K562 (cell line): ENCODE measurements at regions not wholly inside any gene's neighbourhood (a gene's known extent, or its start where the extent isn't known, plus 50 kb on each side); places are given as distances from the start of the nearest gene placed in this dataset.
"Not testable (repeated sequence)": the region's sequence is repeated elsewhere in the genome, so short reads cannot be mapped to it uniquely, and the experiment has no call there.

Experiments used
- ATAC-seq: fragments of 200-7000 bp; cut with Tn5 transposase; 3 replicates; pipeline ENCODE4 v1.9.1; 2020; ENCODE audit warnings: moderate library complexity
- BruUV-seq: library from RNA; stranded (reverse); fragments of 400-500 nt; replicated peaks from 2 replicates; lab custom pipeline; 2021; lab: Mats Ljungman, UMichigan
- CTCF ChIA-PET: fragments of 300-600 bp; formaldehyde crosslinking; extraction: SDS; loops from one replicate; lab custom pipeline; 2021; ENCODE audit warnings: low intra/inter-chr PET ratio; lab: Yijun Ruan, JAX
- POLR2A ChIA-PET: fragments of 300-600, 350-650 bp; sonication (Branson Sonifier 250); formaldehyde crosslinking; extraction: SDS; loops from one replicate; lab custom pipeline; 2021; ENCODE audit warnings: antibody characterized with exemption, inconsistent platforms; lab: Yijun Ruan, JAX
- DNase-seq, 4 experiments: peaks; one replicate each; pipeline versions ENCODE4 v3.0.0 to v3.0.0-alpha.2; 2011 to 2018; ENCODE audit warnings: low spot score in 3 of 4, mixed read lengths in 3 of 4; ENCODE audit errors: extremely low read depth in 1 of 4
- FAIRE-seq: peaks from 2 replicates; lab custom pipeline; 2011; peaks lifted over from hg19 to GRCh38; lab: Jason Lieb, UNC
- H2AFZ ChIP-seq: 2 replicates; pipeline ENCODE4 v1.6.0; 2011; ENCODE audit warnings: low read depth, low read length, control low read depth, inconsistent platforms
- H3K27ac ChIP-seq: fragments of 200-600 bp; 3 replicates; pipeline ENCODE4 v1.8.0; 2011; ENCODE audit warnings: low read depth, mild to moderate bottlenecking, control low read depth, inconsistent platforms, low read length, moderate library complexity, mixed read lengths; ENCODE audit errors: extremely low read depth
- H3K27me3 ChIP-seq, 2 experiments: fragments of 300-600 bp in 1 of 2; 2 replicates in 1 of 2; 3 replicates in 1 of 2; pipeline versions ENCODE4 v1.6.0 to v1.8.0; 2011; ENCODE audit warnings: inconsistent platforms in 2 of 2, low read length in 2 of 2, mild to moderate bottlenecking in 1 of 2, mixed read lengths in 1 of 2, moderate library complexity in 1 of 2; ENCODE audit not compliant: control insufficient read depth in 2 of 2, insufficient read depth in 2 of 2
- H3K36me3 ChIP-seq: fragments of 300-600 bp; 3 replicates; pipeline ENCODE4 v1.8.0; 2011; ENCODE audit warnings: mild to moderate bottlenecking, low read length, inconsistent platforms; ENCODE audit not compliant: control insufficient read depth, insufficient read depth
- H3K4me1 ChIP-seq, 2 experiments: fragments of 200-600 bp in 1 of 2; replicated peaks in 1 of 2; 2 replicates in 1 of 2; 3 replicates in 1 of 2; pipeline versions ENCODE4 v1.5.1 to v1.8.0; 2011; ENCODE audit warnings: inconsistent platforms in 2 of 2, low read length in 2 of 2, mild to moderate bottlenecking in 1 of 2, mixed read lengths in 1 of 2, moderate library complexity in 1 of 2; ENCODE audit not compliant: control insufficient read depth in 2 of 2, insufficient read depth in 2 of 2
- H3K4me2 ChIP-seq: 2 replicates; pipeline ENCODE4 v1.6.1; 2011; ENCODE audit warnings: low read length, control low read depth, inconsistent platforms, mixed read lengths; ENCODE audit not compliant: insufficient read depth
- H3K4me3 ChIP-seq: fragments of 200-600 bp; sonication (generic), shearing (Covaris generic); 2 replicates; pipeline ENCODE4 v1.5.1; 2016; ENCODE audit warnings: control low read depth, inconsistent platforms
- H3K79me2 ChIP-seq: fragments of 200-600 bp; 3 replicates; pipeline ENCODE4 v1.8.0; 2011; ENCODE audit warnings: low read length, inconsistent platforms; ENCODE audit not compliant: control insufficient read depth, insufficient read depth
- H3K9ac ChIP-seq, 2 experiments: 2 replicates each; pipeline versions ENCODE4 v1.6.0 to v1.6.1; 2011; ENCODE audit warnings: low read depth in 2 of 2, low read length in 2 of 2, control low read depth in 1 of 2, inconsistent platforms in 1 of 2, mild to moderate bottlenecking in 1 of 2, mixed read lengths in 1 of 2; ENCODE audit not compliant: insufficient read depth in 1 of 2
- H3K9me1 ChIP-seq: one replicate; pipeline ENCODE4 v1.6.0; 2011; ENCODE audit warnings: inconsistent platforms, mild to moderate bottlenecking, low read length, moderate library complexity; ENCODE audit not compliant: control insufficient read depth, insufficient read depth
- H3K9me3 ChIP-seq: replicated peaks from 2 replicates; pipeline ENCODE4 v1.5.1; 2011; ENCODE audit warnings: low read depth, low read length, inconsistent platforms; ENCODE audit not compliant: control insufficient read depth, insufficient read depth
- H4K20me1 ChIP-seq: replicated peaks from 2 replicates; pipeline ENCODE4 v1.6.1; 2011; ENCODE audit warnings: low read length, inconsistent platforms, mixed read lengths; ENCODE audit not compliant: control insufficient read depth, insufficient read depth
- WGBS: fragments of 100-300 bp; shearing (Covaris generic); methylation state at CpG from one replicate; pipeline ENCODE4 v1.1.6; 2016; ENCODE audit warnings: low coverage, mixed read lengths; ENCODE audit not compliant: insufficient coverage; ENCODE audit errors: missing lambda C conversion rate; 5-methylcytosine and 5-hydroxymethylcytosine counted together
- in situ Hi-C: fragments of 300-500 bp; cut with MboI; formaldehyde crosslinking; loops from 4 replicates; pipeline ENCODE4 v1.15.0; 2018; ENCODE audit warnings: inconsistent platforms, mixed read lengths
- intact Hi-C: fragments of 100-400 bp; cut with micrococcal nuclease; formaldehyde crosslinking; loops from 2 replicates; pipeline ENCODE4 v1.14.2; 2022

- H3K4me2 ChIP-seq, H2AFZ ChIP-seq, H3K79me2 ChIP-seq, BruUV-seq, FAIRE-seq, DNase-seq, H3K27me3 ChIP-seq, H3K9me1 ChIP-seq, H3K9me3 ChIP-seq, H3K4me3 ChIP-seq, CTCF ChIA-PET, POLR2A ChIA-PET, in situ Hi-C loops, H3K4me1 ChIP-seq, H3K9ac ChIP-seq, H3K27ac ChIP-seq, H4K20me1 ChIP-seq, ATAC-seq, H3K36me3 ChIP-seq, intact Hi-C loops: not testable (repeated sequence)
- WGBS: 0% methylated on average over 2 of the region's 3 CpGs
Measured at GRCh38 chr4:189622574-189622973, 318.1 kb upstream of the FRG1 start.

- H3K9ac ChIP-seq, H3K36me3 ChIP-seq, H3K79me2 ChIP-seq, BruUV-seq, H3K9me1 ChIP-seq, H3K4me2 ChIP-seq, H3K27ac ChIP-seq, H3K4me1 ChIP-seq, FAIRE-seq, H2AFZ ChIP-seq, CTCF ChIA-PET, H4K20me1 ChIP-seq, POLR2A ChIA-PET, H3K27me3 ChIP-seq, DNase-seq, intact Hi-C loops, H3K4me3 ChIP-seq, in situ Hi-C loops, ATAC-seq, H3K9me3 ChIP-seq: not testable (repeated sequence)
- 0% methylated on average over 1 of the region's 1 CpG for WGBS
Measured at GRCh38 chr4:189627041-189627440, 313.6 kb upstream of the FRG1 start.
